Thyroid gland (tissue), 4 donors: ENCODE measurements at regions not wholly inside any gene's neighbourhood (a gene's known extent, or its start where the extent isn't known, plus 50 kb on each side); places are given as distances from the start of the nearest gene placed in this dataset.

Experiments
- DNase-seq, 2 donors: peaks; one replicate each; pipeline ENCODE4 v3.0.0-alpha.2; 2019
- H3K27ac ChIP-seq, 3 donors: fragments of 200-600 bp; sonication (generic); 1 replicate in 2 of 3; 2 replicates in 1 of 3; pipeline ENCODE4 v1.5.1; 2016 to 2019; ENCODE audit warnings: mild to moderate bottlenecking in 1 of 3, moderate library complexity in 1 of 3
- H3K27me3 ChIP-seq: fragments of 200-600 bp; sonication (generic); one replicate; pipeline ENCODE4 v1.5.1; 2019
- H3K36me3 ChIP-seq, 2 donors: fragments of 200-600 bp; sonication (generic); one replicate each; pipeline ENCODE4 v1.5.1; 2016 to 2019
- H3K4me1 ChIP-seq, 2 donors: fragments of 200-600 bp; sonication (generic); one replicate each; pipeline ENCODE4 v1.5.1; 2017 to 2019
- H3K4me3 ChIP-seq, 3 donors: fragments of 200-600 bp; sonication (generic); replicated peaks in 1 of 3; 1 replicate in 2 of 3; 2 replicates in 1 of 3; pipeline ENCODE4 v1.5.1; 2016; ENCODE audit warnings: mild to moderate bottlenecking in 1 of 3
- H3K9me3 ChIP-seq: fragments of 200-600 bp; sonication (generic); one replicate; pipeline ENCODE4 v1.5.1; 2017
- POLR2A ChIP-seq, 2 donors: fragments of 450-650 bp; IDR thresholded peaks; one replicate each; pipeline ENCODE4 v1.6.1; 2017; ENCODE audit warnings: antibody characterized with exemption in 2 of 2, mild to moderate bottlenecking in 2 of 2, moderate library complexity in 1 of 2
- WGBS, 2 donors: methylation state at CpG; one replicate each; pipeline ENCODE4 v1.1.5; 2017; 5-methylcytosine and 5-hydroxymethylcytosine counted together
- intact Hi-C: fragments of 100-400 bp; cut with DNase I; formaldehyde crosslinking; loops from one replicate; pipeline ENCODE4 v1.15.1; 2023
- TF ChIP-seq, protein P1 (sequence below), 6 experiments: fragments of 200-600 bp in 3 of 6; fragments of 450-650 bp in 3 of 6; sonication (generic) in 3 of 6; IDR thresholded peaks; one replicate each; pipeline ENCODE4 v1.5.1; 2016 to 2019; ENCODE audit warnings: antibody characterized with exemption in 6 of 6, mild to moderate bottlenecking in 2 of 6, inconsistent platforms in 1 of 6, moderate library complexity in 1 of 6

DNA sequence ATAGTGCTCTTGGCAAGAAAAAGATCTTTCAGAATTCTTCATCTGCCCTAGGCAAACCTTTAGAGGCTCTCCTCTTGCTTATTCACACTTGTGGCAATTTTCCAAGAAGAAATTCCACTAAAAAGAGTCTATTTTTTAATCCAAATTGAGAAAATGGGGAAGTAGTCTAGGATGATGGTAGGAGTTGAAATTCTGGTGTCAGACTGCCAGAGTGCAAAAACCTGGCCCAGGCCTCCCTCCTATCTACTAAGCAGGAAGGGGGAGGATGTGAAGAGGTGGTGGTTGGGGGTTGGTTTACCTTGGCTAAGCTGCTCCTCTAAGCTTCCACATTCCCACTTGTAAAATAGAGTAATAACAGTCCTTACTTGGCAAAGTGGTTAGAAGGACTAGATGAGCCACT is 120.6 kb upstream of the KCNJ15 start:
- no peak for TF ChIP-seq POLR2A (IDR thresholded peaks at IDR 0.05)
- TF ChIP-seq, protein P1, sequence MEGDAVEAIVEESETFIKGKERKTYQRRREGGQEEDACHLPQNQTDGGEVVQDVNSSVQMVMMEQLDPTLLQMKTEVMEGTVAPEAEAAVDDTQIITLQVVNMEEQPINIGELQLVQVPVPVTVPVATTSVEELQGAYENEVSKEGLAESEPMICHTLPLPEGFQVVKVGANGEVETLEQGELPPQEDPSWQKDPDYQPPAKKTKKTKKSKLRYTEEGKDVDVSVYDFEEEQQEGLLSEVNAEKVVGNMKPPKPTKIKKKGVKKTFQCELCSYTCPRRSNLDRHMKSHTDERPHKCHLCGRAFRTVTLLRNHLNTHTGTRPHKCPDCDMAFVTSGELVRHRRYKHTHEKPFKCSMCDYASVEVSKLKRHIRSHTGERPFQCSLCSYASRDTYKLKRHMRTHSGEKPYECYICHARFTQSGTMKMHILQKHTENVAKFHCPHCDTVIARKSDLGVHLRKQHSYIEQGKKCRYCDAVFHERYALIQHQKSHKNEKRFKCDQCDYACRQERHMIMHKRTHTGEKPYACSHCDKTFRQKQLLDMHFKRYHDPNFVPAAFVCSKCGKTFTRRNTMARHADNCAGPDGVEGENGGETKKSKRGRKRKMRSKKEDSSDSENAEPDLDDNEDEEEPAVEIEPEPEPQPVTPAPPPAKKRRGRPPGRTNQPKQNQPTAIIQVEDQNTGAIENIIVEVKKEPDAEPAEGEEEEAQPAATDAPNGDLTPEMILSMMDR (IDR thresholded peaks at IDR 0.05) = no peak
- no peaks in the 10 kb centered on the region for H3K27me3 ChIP-seq
- H3K4me3 ChIP-seq = no peak overlapping the region
- H3K27ac ChIP-seq = peak overlapping the region in 2 of 3 donors; percentile 42 to 45
- peak; percentile 72 to 78 for DNase-seq
- H3K4me1 ChIP-seq = peaks cover 19 to 20% of the 10 kb centered on the region in 2 donors
- intact Hi-C loops = no loop called here
- no peaks in the 10 kb centered on the region for H3K9me3 ChIP-seq
- H3K36me3 ChIP-seq = no peaks in the 10 kb centered on the region

DNA sequence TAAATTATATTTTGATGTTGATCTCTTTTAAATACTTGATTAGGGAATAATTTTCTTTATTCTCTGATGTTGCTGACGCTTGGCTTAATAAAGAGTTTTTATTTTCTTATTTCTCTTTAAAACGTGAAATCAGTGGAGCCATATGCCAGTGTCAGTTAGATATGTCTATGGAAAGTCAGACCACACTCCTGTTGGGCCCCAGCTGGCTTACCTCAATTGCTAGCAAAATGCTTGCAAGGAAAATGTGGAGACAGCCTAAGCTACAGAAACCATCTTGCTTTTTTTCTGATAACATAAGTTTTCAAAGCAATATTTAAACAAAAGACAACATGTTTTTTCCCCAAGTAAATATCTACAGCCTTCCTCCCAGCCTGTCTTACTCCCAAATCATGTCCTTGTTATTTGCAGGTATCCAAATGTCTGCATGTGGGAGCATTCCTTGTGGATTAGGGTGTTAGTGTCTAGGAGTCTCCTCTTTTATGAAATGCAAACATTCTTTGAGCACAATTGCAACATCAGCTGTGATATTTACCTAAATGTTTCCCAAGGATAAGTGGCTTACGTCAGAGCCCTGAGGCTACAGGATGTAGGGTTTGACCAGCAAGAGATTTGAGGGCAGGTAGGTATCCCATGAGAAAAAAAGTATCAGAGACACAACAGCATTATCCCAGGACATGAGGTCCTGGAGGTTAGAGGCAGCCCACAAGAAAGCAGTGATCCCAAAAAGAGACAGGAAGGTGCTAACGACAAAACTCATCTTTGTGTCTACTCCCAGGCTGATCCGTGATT is 117.2 kb upstream of the KCNJ15 start:
- 85 to 86% methylated on average over 5 of the region's 5 CpGs for WGBS, 2 donors
- H3K27me3 ChIP-seq = no peaks in the 10 kb centered on the region
- no peaks in the 10 kb centered on the region for H3K9me3 ChIP-seq
- no peak for DNase-seq
- no peak overlapping the region for H3K27ac ChIP-seq
- intact Hi-C loops = no loop called here
- no peak for TF ChIP-seq POLR2A (IDR thresholded peaks at IDR 0.05)
- TF ChIP-seq, protein P1 (IDR thresholded peaks at IDR 0.05) = no peak
- H3K4me1 ChIP-seq = peaks cover 19 to 20% of the 10 kb centered on the region in 2 donors
- H3K4me3 ChIP-seq = no peak overlapping the region
- no peaks in the 10 kb centered on the region for H3K36me3 ChIP-seq

DNA sequence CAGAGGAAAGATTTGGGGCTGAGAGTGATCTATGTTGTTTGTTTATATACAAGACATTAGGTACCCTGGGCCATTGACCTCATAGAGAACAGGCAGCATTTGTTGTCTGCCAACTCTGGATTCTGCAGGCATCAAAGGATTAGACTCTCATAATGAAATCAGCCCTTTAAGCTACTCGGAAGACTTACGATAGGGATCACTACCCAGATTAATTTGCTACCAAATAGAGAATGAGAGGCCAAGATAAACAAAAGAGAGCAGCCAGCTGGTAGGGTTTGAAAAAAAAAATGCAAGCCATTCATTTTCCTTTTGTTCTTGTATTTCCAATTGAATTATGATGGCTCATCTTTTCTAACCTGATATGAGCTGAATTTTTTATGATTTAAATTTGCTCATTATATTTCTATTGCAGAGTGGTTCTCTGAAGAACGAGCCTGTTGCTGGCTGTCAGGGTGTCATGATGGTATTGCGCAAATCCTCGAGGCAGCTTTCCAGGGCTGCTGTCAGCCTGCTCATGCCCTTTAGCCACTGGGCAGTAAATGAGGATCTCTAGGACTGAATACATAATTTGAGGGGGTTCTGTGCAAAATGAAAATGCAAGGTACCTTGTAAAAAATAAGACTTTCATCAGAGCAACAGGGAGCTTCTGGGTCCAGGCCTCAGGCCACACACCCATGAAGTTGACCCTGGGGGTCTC is 116.4 kb upstream of the KCNJ15 start:
- no peaks in the 10 kb centered on the region for H3K27me3 ChIP-seq
- WGBS, 2 donors = 15 to 21% methylated on average over 5 of the region's 5 CpGs
- TF ChIP-seq POLR2A (IDR thresholded peaks at IDR 0.05) = no peak
- TF ChIP-seq, protein P1 (IDR thresholded peaks at IDR 0.05) = no peak
- no peak overlapping the region for H3K4me3 ChIP-seq
- intact Hi-C loops = no loop called here
- H3K36me3 ChIP-seq = no peaks in the 10 kb centered on the region
- H3K4me1 ChIP-seq = peaks cover 19 to 20% of the 10 kb centered on the region in 2 donors
- no peaks in the 10 kb centered on the region for H3K9me3 ChIP-seq
- peak; percentile 70 to 76 for DNase-seq
- peak overlapping the region in 2 of 3 donors; percentile 20 to 44 for H3K27ac ChIP-seq

DNA sequence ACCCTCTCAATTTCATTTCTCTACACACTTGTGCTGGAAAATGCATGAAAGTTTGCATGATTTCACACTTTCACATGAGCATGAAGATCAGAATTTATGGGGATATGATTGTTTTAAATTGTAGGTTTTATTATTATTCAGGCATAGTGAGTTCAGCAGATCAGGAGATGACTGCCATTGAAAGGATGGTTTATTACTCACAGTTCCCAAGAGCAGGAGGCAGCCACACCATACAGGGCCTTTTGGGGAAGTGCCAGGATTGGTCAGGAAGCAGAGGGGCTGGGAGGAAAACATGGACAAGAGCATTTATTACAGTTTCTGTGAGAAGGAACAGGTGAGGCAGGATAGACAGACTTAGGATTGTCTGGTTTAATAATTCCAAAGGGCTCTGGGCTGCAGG is 114.6 kb upstream of the KCNJ15 start:
- Histone ChIP-seq H3K27ac (no peak overlapping the region), H3K4me1 (peaks cover 14 to 15% of the 10 kb centered on the region in 2 donors), H3K36me3 (no peaks in the 10 kb centered on the region), H3K9me3 (no peaks in the 10 kb centered on the region), H3K4me3 (no peak overlapping the region), H3K27me3 (no peaks in the 10 kb centered on the region)
- intact Hi-C loops = no loop called here
- DNase-seq = no peak
- TF ChIP-seq POLR2A (IDR thresholded peaks at IDR 0.05) = no peak
- TF ChIP-seq, protein P1 (IDR thresholded peaks at IDR 0.05) = no peak

DNA sequence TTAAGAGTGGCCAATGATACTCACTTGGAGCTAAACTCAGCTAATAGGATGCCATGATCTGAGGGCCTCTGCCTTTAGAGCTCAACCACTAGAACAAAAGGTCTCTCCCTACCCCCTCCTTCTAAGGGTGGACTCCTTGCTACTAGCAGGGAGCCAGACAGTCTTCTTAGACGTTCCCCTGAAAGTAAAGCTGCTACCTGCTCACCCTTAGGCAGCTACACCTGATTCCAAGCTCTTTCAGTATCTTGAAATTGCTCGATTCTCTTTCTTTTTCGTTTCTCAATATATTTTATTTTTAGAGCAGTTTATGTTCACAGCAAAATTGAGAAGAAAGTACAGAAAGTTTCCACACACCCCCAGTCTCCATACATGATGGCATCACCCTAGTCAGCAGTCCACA is 112.6 kb upstream of the KCNJ15 start:
- Histone ChIP-seq H3K36me3 (no peaks in the 10 kb centered on the region), H3K4me1 (peaks cover 14 to 15% of the 10 kb centered on the region in 2 donors), H3K27ac (no peak overlapping the region), H3K9me3 (no peaks in the 10 kb centered on the region), H3K27me3 (no peaks in the 10 kb centered on the region), H3K4me3 (no peak overlapping the region)
- TF ChIP-seq, protein P1 (IDR thresholded peaks at IDR 0.05) = no peak
- no peak for TF ChIP-seq POLR2A (IDR thresholded peaks at IDR 0.05)
- intact Hi-C loops = no loop called here
- DNase-seq = no peak
- 70 to 77% methylated on average over 3 of the region's 3 CpGs for WGBS, 2 donors
